GM19328 (cell line): ENCODE measurements at regions not wholly inside any gene's neighbourhood (a gene's known extent, or its start where the extent isn't known, plus 50 kb on each side); places are given as distances from the start of the nearest gene placed in this dataset.

Experiments
- ATAC-seq: cut with Tn5 transposase; IDR thresholded peaks from one replicate; pipeline ENCODE4 v1.9.1; 2021; ENCODE audit warnings: mild to moderate bottlenecking, moderate library complexity; ENCODE audit not compliant: unreplicated experiment

GRCh38 chr15:69624155-69624520, 171.5 kb downstream of the RPLP1 start:
- no peak for ATAC-seq

GRCh38 chr15:69624816-69625215, 172.2 kb downstream of the RPLP1 start:
- no peak for ATAC-seq

- ATAC-seq: no peak
These were observed 172.7 kb downstream of the RPLP1 start for GRCh38 chr15:69625328-69625727.

- ATAC-seq: no peak
These were observed 173.8 kb downstream of the RPLP1 start for GRCh38 chr15:69626095-69627066.

- ATAC-seq: no peak
These were observed 175.0 kb downstream of the RPLP1 start for GRCh38 chr15:69627548-69628158.

GRCh38 chr15:69628256-69629093, 175.9 kb downstream of the RPLP1 start:
- ATAC-seq: no peak

DNA sequence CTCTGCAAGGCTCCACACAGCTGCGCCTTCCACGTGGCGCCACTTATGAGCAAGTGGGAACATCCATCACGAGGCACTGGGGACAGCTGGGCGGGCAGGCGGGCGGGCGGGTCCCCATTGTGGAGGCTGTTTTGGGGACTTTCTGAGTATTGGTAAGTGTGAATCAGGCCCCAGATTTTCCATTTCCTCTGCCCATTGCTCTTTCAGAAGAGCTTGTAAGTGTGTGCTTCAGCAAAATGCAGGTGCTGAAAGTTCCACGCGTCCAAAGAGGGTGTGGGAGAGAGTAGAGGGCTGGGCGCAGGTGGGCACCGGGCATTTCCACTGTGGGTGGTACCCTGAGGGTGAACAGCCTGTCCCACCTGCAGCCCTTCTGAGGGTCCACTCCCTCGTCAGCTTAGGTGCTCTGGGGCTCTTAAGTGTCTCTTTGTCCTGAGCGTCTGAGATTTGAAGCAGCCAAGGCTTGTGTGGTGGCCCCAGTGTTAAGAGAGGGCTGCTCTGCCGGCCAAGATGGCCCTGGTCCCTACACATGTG, 177.1 kb downstream of the RPLP1 start:
- ATAC-seq: no peak

- ATAC-seq: no peak
These were observed 178.4 kb downstream of the RPLP1 start for GRCh38 chr15:69631005-69631404.

DNA sequence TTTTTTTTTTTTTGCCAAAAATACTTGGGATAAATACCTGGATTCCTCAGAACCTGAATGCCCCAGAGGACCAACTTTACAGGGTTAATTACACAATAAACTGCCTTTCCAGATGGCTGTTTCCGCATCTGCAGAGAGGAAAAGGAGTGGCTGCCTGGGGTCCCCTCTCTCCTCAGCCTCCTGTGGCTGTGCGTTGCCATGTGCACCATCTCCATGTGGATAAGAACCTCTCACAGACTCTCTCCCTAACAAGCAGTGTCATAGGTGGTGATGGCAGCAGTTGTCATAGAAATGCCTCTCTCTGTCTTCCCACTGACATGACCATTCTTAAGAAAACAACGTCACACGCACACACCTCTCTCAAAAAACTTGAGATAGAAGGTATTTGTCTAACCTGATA, 179.4 kb downstream of the RPLP1 start:
- ATAC-seq: no peak

DNA sequence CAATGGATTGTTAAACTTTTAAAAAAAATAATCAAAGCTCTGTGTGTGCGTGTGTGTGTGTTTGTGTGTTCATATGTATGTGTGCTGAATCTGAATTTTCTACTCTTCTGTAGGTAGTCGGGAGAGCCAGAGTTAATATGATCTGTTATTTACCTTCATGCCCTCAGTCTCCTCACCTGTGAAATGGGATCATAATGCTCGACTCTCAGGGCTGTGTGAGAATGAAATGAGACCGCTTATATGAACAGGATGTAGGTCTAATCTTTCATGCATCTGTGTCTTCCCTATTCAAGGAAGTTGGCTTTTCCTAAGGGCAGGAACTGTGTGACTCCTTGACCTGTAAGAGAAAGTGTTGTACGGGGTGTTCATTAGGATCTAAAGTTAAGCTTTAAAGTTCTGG, 182.2 kb downstream of the RPLP1 start:
- no peak for ATAC-seq

DNA sequence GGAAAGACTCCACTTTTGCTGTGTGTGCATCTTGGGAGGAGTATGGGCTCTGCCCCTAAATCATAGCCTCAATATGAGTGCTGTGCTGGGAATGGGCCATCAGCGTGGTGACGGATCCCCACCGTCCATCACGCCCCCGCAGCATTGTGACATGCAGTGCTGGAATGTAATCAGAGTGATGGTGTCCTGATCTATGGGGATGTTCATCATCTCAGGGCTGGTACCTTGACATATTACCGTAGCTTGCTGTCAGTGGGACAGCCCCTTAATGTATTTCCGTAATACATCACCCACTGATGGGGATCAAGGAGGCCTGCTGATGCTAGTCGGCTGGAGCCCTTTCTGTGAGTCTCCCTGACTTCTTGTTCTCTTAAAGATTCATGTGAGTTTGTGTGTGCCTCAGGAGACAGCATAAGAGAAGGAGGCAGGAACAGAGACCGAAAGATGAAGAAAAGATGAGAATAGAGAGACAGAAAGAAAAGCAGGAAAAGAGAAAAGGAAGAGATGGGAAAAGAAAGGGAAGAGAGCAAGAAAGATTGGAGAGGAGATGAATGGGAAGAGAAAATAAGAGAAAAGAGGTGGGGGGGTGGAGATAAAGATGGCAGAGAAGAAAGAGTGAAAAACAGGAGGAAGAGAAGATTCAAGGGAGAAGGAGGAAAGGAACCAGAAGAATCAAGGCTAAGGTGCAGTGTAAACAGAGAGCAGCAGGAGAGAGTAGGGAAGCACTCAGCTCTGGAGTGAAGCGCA, 183.7 kb downstream of the RPLP1 start:
- ATAC-seq: no peak

GRCh38 chr15:69637818-69638217, 185.2 kb downstream of the RPLP1 start:
- no peak for ATAC-seq

- ATAC-seq: no peak
These were observed 190.9 kb downstream of the RPLP1 start for GRCh38 chr15:69643476-69643875.

DNA sequence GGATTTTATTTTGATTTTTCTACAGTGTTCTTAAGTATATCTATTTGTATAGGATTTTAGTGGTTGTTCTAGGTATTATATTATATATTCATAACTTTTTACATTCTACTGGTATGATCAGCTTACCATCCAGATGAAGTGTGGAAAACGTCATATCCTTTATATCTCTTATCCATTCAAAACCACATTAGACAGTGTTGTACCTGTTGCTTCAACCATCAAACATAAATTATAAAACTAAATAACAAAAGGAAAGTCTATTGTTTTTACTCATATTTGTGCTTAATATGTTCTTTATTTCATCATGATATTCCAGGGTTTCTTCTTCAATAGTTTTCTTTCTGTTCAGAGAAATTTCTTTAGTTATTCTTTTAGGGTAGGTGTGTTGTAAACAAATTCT, 191.4 kb downstream of the RPLP1 start:
- ATAC-seq: no peak

GRCh38 chr15:69644876-69645275, 192.3 kb downstream of the RPLP1 start:
- ATAC-seq: no peak

- no peak for ATAC-seq
These were observed 194.5 kb downstream of the RPLP1 start for GRCh38 chr15:69647142-69647513.

DNA sequence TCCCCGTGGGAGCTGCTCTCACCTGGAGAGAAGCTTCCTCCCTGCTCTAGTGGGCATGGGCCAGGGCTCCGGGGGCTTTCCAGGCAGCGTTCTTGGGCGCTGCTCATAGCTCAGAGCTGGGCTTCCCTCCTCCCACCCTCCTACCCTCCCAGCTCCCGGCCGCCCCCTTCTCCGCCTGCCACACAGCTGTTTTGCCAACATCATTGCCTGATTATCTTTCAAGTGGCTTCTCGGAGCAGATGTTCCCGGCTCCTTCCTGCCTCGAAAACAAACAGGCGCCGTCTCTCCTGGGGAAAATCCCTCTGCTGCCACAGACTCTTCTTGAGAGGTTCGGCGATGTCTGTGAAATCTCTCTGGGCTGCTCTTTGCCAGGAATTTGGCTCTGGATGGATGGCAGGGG, 195.6 kb downstream of the RPLP1 start:
- ATAC-seq: no peak

GRCh38 chr15:69648775-69649735, 196.4 kb downstream of the RPLP1 start:
- no peak for ATAC-seq

DNA sequence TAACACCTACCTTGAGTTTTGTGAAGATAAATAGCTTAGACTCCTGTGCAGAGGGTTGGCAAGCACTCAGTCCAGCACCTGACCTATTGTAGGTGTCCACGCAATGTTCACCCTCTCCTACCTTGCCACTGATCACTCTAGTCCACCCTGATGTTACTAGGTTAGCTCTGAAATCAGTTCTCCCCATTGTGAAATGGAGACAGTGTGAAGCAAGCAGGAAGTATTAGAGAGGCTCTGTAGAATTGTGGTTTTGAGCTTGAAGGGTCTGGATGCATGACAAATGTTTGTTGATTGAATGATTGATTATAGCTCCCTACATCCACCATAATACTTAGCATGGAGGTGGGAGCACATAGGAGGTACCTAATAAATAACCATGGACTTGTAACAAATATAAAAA, 199.7 kb downstream of the RPLP1 start:
- no peak for ATAC-seq
